HG03342 (cell line): ENCODE measurements at regions not wholly inside any gene's neighbourhood (a gene's known extent, or its start where the extent isn't known, plus 50 kb on each side); places are given as distances from the start of the nearest gene placed in this dataset.
"Not testable (repeated sequence)": the region's sequence is repeated elsewhere in the genome, so short reads cannot be mapped to it uniquely, and the experiment has no call there.

Experiments used
- ATAC-seq: cut with Tn5 transposase; IDR thresholded peaks from one replicate; pipeline ENCODE4 v1.9.1; 2021; ENCODE audit warnings: mild to moderate bottlenecking, moderate library complexity; ENCODE audit not compliant: unreplicated experiment

DNA sequence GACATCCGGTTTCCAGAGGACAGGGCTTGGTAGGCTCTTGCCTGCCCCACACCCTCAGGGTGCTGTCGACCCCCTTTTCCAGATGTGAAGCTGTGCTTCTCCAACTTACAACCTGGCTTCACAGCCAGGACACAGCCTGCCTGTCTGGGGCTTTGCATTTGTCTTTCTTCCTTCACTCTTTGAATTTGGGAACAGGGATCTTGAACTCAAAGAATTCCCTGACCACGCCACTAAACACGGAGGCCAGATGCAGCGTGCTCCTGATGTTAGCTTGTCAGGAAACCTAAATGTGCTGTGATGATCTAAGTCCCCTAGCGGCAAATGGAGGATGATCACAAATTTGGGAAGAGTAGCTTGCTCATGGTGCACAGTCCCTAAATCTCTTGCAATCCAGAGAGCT lies 244.8 kb upstream of the RGMA start:
- no peak for ATAC-seq

DNA sequence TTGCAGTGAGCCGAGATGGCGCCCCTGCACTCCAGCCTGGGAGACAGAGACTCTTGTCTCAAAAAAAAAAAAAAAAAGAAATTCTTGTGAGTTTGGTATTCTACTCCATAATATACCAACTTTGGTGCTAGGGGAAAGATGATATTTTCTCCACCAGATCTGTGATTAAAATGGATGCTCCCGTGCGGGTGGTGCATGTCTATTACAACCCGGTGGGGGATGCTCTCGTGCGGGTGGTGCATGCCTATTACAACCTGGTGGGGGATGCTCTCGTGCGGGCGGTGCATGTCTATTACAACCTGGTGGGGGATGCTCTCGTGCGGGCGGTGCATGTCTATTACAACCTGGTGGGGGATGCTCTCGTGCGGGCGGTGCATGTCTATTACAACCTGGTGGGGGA lies 244.1 kb upstream of the RGMA start:
- not testable (repeated sequence) for ATAC-seq

DNA sequence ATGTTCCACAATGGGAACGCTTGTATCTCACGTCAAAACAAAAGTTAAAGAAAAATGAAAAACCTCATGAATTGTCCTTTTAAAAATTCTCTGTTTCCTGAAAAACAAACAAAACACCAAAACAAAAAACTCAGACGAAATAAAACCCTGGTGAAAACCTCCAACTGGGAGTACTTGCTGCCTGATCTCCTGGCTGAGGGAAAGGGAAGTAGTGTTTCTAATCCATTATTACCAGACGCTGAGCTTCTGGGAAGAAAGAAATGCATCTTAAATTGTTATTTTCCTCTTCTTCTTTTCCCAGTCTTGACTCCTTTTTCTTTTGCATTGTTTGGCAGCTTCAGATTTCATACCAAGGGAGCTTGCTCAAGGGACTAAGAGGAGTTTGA lies 243.2 kb upstream of the RGMA start:
- no peak for ATAC-seq

DNA sequence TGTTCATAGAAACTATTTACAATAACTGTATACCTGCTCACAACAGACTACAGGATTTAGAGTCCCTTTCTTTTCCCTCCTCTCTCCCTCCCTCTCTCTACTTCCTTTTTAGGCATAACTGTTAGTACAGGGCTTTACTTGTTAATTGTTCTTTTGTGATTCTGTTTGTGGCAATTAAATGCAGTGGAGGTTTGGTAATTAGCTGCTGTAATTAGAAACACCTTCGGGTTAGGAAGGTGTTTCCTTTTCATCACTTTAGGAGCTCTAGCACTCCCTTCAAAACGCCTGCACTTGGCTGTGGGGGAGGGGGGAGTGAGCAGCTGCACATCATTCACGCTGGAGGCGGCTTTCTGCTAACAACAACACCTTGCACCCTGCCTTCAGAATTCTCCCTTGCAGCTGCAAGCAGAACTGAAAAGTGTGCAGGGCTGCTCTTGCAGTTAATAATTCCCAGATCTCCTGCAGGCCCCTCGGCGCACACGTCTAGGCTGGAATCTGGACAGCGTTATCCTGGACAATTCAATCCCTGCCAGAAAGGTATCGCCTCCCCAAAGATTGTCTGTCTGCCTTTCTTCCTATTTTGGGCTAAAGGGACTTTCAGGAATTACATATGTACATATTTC lies 242.6 kb upstream of the RGMA start:
- ATAC-seq = no peak

DNA sequence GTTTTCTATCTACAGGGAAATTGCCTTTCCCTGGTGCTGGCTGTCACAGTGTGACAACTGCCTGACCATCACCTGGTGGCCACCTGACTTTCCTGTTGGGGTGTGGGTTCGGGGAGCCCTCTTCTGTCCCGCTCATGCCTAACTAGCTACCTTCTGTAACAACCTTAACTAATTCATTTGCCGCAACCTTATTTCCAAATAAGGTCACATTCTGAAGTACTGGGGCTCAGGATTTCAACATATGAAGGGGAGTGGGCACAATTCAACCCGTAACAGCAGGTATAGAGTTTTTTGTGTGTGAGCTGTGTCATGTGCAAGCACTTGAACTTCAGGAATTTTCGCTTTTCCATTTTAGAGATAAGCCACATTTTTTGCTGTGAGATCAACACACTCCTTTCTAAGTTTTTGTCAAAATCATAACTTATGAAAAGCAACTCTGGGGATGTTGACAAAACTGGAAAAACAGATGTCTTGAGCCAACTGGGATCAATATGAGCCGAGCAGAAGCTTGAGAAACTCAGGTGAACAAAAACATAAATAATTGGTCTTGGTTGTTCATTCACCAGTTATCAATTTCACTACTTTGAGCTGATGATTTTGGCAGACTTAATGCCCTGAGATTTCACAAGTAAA lies 242.0 kb upstream of the RGMA start:
- ATAC-seq = no peak

DNA sequence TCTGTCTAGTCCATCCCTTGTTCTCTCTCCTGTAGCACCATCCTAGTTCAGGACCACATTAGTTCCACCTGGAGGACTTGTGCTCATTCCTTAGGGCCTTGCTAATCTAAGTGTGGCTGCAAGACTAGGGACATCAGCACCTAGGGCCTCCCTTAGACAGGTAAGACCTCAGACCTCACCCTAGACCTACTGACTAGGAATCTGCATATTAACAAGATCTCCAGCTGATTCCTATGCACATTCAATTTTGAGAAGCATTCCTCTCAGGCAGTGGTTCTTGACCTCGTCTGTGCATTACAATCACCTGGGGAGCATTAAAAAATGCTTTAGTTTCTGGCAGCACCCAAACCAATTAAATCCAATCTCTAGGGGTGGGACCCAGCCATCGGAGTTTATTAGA lies 238.4 kb upstream of the RGMA start:
- no peak for ATAC-seq

DNA sequence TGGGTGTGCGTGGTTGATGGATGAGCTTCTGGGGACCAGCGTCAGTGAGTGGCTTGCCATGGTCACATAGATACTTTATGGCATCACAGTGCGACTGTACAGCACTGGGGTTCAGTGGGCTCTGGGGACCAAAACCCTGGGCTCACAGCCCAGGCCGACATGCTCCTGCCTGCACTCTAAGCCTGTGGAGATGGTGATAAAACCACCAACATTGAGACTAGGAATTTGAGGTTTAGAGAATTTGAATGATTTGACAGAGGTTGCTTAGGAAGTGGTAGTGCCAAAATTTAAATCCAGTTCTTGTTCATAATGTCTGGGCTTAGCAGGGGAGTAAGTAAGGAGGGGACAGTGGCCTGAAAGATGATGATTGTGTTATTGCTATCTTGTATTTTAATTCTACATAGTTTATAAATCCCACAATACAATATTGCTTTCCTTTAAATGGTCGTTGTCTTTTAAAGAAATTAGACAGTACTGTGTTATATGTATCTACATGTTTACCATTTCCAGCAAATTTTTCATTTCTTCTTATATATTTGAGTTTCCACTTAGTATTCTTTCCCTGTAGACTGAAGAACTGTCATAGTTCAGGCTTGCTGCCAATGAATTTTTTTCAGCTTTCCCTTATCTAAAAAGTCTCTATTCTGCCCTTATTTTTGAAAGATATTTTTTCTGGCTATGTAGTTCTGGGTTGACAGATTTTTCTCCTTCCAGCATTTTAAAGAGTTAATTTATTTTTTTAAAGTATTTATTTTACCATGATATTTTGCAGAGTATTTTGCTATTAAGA lies 235.4 kb upstream of the RGMA start:
- no peak for ATAC-seq

DNA sequence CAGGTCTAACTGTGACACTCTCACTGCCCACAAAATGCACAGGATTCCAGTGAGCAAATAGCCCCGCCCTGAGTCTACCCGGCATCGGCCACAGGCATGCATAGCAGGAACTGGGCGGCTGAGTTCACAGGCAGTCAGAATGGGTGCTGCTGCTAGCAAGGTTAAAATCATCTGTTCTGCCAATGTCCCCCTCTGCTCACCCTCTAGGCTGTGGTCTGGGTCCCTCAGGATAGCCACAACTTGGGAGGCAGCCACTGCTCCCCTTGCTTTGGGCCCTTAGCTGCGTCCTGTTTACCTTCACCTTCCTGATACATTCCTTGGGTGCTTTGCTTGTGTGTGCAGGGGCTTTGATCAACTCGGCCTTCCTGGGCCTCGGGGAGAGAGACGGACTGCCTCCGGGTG lies 232.9 kb upstream of the RGMA start:
- ATAC-seq = no peak

DNA sequence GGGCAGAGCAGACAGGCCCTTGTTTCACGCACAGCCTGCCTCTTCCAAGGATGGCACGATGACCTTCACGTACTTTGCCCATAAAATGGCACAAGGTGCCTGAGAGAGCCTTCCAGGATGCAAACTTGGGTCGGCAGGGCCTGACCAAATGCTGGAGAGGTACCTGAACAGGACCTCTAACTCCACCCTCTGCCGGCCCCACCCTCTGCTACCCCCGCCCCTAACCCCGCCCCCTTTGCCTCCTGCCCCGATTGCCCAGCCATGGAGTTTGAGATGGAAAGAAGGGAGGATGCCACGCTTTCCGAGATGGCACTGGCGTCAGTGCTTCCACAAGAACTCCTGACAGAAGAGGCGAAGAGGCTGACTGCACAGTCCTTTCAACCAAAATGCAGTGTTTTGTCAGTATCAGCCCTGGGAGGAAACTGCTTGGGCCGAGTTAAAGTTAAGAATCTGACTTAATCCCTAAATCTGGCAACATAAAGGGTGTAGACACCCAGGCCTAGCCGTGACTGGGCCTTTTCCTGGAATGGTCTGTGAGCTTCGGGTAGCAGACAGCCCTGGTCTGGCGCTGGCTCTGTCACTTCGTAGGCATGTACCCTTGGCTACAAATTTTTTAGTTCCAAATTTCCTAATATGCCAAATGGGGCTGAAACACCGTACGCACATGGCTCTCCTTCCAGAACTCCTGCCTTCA lies 230.3 kb upstream of the RGMA start:
- ATAC-seq = no peak

DNA sequence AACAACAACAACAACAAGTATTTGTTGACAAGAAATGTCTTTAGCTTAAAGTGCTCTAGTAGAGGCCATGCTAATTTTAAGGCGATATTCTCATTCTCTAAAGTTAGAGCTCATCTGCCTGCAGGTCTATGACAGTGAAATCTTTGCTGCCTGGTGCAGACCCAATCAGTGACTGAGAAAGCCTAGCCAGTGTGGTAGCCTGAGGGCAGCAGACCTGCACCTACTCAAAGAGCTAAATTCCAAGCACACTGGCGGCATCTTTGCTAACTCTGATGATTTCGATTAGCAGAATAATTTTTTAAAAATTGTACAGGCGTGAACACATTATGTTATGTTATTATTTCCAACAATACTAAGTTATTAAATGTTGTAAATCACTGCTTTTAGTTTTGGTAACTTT lies 228.8 kb upstream of the RGMA start:
- no peak for ATAC-seq

DNA sequence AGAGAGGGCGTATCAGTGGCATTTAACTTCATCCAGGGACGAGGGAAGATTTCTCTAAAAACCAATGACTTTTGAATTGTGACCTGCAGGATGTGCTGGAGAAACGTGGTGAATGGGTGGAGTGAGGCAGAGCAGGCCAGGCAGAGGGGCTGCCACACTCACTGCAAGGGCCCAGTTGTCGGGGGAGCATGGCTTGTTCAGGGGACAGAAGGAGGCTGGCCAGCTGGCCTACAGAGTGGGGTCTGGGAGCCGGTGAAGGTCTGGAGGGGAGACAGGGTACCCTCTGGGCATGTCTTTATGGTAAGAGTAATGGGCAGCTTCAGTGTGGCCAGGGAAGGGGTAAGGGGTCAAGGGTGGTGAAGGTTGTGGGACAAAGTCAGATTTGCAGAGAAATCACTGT lies 225.2 kb upstream of the RGMA start:
- no peak for ATAC-seq

DNA sequence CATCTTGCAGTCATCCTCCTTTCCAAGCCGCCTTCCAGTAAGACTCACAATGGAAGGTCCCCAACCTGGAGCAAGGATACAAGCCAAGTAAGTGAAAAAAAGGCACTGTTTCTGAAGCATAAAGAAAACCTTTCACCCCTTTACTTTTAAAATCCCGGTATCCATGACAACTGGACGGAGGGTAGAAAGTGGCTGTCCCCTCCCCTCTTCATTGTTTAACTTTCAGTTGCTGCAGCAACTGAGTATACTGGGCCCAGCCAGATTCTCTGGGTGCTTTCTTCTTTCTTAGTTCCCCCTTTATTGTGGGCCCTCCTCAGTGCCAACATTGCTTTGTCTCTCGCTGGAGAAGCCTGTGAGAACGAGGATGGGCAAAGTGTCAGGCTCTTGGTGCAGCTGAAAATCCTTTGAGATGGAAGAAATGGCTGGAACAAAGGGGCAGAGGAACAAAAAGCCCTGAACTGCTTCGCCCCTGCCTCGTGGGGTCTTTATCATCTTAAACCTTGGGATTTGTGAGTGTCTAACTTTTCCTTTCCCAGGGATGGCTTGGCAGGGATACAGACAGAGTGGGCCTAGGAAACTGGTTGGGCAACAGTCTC lies 224.0 kb upstream of the RGMA start:
- no peak for ATAC-seq

DNA sequence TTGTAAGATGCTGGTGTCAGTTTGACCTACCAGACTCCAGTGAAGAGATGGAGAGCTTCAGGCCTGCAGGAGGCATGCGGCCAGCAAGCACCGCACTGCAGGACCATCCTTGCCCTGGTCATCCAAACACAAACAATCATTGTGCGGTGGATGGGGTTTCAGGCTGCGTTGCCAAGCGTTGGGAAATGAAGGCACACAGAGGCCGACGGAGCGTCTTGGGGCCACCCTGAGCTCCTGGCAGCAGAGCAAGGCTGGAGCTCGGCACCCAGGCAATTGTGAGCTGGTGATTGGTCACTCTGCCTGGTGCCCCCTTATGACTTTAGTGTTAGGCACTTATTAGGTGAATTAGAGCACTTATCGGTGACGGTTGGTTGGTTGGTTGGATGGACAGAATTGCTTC lies 222.6 kb upstream of the RGMA start:
- no peak for ATAC-seq

DNA sequence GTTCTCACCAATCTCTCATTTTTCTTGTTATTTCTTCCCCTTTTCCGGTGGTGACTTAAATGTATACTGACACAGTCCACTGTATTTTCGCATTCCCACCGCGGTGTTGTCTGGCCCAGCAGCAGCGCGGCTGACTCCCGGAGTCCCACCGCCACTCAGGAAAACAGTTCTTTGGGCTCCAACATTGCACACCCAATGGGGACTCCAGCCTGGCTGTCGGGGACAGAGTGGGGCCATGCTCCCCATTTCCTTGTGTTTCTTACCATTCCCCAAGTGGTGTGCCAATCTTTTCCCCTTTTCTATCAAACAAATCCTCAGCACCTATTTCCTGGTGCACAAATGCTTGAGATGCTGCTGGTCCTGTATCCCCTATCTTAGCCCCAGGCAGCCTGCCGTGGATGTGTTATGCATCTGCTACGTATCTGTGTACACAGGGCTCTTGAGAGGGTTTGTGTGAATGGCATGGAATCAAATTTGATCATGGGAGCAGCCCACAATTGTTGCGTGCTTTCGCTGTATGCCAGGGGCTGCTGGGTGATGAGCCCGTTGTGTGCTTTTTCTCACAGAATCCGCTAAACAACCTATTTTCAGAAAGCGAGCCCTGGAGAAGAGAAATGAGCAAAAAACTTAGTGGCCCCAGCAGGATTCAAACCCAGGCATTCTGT lies 219.1 kb upstream of the RGMA start:
- no peak for ATAC-seq

DNA sequence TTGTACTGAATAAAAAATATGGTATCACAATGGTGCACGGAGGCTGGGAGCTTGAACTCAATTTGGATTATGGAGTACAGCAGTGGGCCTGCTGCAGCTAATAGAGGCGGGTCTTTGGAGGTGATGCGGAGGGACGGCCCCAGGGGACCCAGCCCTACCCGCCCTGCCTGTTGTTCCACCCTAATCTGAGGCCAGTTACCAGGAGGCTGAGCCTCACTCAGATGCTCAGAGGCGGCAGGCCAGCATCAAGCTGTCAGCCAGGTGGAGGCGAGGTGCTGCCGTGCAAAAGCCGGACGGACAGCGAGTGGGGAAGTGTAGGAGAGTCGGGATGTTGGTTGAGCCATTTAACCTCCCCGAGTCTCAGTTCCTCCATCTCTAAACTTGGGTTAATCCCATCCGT lies 218.5 kb upstream of the RGMA start:
- no peak for ATAC-seq

DNA sequence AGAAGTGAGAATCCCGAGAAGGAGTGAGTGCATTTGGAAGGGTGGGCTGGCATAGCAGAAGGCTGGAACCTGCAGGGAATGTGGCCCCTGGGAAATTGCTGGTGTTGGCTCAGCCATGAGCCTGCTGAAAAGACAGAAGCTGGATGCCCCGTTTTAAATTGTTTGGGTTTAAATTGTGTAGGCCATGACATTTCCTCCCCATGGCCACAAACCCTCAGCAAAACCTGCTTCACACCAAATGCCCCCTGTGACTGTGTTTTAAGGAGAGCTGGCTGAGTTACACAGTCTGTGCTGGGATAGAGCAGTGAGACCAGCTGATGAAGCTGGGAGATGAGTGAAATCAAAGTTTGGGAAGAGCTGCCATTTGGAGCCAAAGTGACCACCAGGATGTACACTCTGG lies 216.3 kb upstream of the RGMA start:
- no peak for ATAC-seq

DNA sequence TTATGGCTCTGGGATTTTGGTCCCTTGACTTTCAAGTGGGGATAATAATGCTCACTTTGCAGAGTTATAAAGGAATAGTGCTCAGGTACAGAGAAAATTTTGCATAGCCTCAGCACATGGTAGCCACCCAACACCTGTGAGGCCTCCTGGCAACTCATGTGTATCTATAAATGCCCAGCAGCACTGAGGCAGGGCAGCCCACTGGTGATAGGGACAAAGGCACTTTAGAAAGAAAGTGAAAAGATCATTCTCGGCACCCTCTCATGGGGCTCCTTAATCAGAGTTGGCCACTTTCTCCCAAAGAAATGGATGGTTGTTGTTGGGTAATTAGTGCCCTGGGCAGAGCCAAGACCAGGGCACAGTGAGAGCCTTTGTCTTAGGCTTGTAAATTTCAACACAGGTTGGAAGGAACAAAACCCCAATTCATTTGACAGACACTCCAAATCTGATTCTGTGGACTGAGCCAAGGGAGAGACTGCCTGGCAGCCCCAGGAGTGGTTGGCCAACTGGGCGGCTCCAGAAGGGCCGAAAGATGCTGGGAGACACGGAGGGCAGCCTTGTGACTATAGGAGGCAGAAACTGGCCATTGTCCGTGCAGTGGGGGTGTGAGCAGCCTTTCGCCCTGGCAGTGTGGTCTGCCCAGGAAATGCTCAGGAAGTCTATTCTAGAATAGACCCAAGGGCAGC lies 213.2 kb upstream of the RGMA start:
- no peak for ATAC-seq

DNA sequence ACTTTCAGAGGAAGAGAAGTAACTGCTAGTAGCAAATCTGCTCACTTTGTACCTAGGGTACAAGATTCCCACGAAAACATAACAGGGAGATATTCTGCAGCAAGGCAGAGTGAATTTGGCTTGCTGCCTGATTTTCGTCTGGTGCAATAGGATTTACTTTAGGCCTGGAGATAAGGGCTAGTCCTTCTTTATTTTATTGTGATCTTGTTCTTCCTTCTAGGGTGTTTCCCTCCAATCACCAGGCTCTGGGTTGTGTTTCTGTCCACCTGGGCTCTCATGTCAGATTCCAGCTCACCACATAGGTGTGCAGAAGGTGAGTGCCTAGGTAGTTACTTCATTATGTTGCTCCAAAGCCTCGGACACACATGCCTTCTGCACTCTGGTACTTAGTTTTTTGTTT lies 211.8 kb upstream of the RGMA start:
- no peak for ATAC-seq

DNA sequence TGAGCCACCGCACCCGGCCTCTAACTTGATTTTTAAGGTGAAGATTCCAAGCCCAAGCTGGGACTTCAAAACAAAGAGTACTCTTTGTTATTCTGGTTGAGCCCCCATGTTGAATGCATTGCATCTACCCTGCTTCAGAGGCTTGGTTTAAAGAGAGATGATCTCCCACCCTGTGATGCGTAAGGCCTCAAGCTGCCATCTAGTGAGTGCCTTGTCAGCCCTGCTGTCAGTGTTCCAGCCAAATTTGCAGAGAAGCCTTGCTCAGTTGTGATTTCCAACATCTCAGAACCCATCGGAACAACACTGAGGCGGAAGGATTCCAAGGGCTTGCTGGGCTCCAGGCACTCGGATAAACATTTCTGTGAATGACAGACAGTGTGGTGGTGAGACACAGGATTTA lies 210.7 kb upstream of the RGMA start:
- ATAC-seq = no peak

DNA sequence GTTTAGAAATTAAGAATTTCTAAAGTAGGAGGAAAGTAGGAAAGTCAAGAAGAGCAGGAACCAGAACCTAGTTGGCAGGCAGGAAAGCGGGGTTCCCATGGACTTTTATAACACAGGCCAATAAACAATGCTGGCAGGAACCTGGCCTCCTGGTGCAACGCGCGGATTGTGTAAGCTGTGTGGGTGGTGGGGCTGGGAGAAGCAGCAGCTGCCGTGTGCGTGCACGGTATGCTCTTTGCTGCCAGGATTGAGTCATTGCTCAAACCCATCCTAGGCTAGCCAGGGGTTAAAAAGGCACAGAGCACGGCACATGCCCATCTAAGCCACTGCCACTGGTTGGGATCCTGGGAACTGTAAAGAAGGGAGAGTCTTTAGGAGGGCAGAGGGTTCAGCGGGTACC lies 209.9 kb upstream of the RGMA start:
- no peak for ATAC-seq
